ENCODE measurements at regions not wholly inside any gene's neighbourhood (a gene's known extent, or its start where the extent isn't known, plus 50 kb on each side); places are given as distances from the start of the nearest gene placed in this dataset.

DNA sequence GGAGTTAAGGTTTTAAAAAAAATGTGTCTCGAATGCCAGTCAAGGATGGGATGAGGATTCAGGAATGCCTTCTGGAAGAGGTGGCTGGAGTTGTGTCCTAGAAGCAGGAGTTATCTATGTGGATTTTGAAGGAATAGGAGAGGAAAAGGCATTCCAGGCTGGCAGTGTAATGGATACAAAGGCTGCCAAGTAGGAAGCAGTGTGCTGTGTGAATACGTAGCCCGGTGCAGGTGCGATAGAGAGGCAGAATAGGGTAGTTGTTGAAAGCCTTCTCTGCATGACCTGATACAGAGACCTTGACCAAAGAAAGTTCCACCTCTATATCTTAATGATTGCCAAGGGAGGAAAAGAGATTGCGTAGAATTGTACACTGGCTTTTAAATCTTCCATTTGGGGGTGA lies 128.1 kb upstream of the ITGB1 start:
- no peak overlapping the region for H3K27ac ChIP-seq (ENCODE audit: low read length)
- in situ Hi-C loops (cut with HindIII; ENCODE audit: low pct_unique_long_range_greater_than_20kb, low sequenced_read_pairs) (no loop called here), intact Hi-C loops (cut with micrococcal nuclease; ENCODE audit: unreplicated experiment) (no loop called here)
- CTCF ChIA-PET, result no interaction called here
- H3K36me3 ChIP-seq (ENCODE audit: control insufficient read depth, insufficient read depth, low read length), result no peaks in the 10 kb centered on the region
- no peaks in the 10 kb centered on the region for H3K9me3 ChIP-seq (ENCODE audit: control insufficient read depth, insufficient read depth, low read depth, low read length)
- TF ChIP-seq CTCF (IDR thresholded peaks at IDR 0.05), result no peak
- no peaks in the 10 kb centered on the region for H3K27me3 ChIP-seq (ENCODE audit: control insufficient read depth, insufficient read depth, low read length)
- ATAC-seq (no peak), DNase-seq (ENCODE audit: low read depth, low spot score) (no peak)
- no peak overlapping the region for H3K4me3 ChIP-seq (ENCODE audit: low read depth in 2 of 2, low read length in 2 of 2)
- no TSS peak for BruUV-seq (replicated peaks)
- POLR2A ChIA-PET, result no interaction called here
- H3K4me1 ChIP-seq (ENCODE audit: control insufficient read depth, insufficient read depth, low read length), result no peaks in the 10 kb centered on the region

GRCh38 chr10:33085313-33085833 lies 127.3 kb upstream of the ITGB1 start:
- DNase-seq (ENCODE audit: low read depth, low spot score) (no peak), ATAC-seq (no peak)
- TF ChIP-seq TCF7L2 (IDR thresholded peaks at IDR 0.05; ENCODE audit: low read depth, low read length) (no peak), CTCF (IDR thresholded peaks at IDR 0.05) (no peak), SIN3A (IDR thresholded peaks at IDR 0.05; ENCODE audit: borderline replicate concordance, insufficient read depth, low read depth, low read length) (no peak), POLR2AphosphoS5 (IDR thresholded peaks at IDR 0.05; ENCODE audit: low read depth, low read length) (no peak)
- TF ChIP-seq, protein P1, sequence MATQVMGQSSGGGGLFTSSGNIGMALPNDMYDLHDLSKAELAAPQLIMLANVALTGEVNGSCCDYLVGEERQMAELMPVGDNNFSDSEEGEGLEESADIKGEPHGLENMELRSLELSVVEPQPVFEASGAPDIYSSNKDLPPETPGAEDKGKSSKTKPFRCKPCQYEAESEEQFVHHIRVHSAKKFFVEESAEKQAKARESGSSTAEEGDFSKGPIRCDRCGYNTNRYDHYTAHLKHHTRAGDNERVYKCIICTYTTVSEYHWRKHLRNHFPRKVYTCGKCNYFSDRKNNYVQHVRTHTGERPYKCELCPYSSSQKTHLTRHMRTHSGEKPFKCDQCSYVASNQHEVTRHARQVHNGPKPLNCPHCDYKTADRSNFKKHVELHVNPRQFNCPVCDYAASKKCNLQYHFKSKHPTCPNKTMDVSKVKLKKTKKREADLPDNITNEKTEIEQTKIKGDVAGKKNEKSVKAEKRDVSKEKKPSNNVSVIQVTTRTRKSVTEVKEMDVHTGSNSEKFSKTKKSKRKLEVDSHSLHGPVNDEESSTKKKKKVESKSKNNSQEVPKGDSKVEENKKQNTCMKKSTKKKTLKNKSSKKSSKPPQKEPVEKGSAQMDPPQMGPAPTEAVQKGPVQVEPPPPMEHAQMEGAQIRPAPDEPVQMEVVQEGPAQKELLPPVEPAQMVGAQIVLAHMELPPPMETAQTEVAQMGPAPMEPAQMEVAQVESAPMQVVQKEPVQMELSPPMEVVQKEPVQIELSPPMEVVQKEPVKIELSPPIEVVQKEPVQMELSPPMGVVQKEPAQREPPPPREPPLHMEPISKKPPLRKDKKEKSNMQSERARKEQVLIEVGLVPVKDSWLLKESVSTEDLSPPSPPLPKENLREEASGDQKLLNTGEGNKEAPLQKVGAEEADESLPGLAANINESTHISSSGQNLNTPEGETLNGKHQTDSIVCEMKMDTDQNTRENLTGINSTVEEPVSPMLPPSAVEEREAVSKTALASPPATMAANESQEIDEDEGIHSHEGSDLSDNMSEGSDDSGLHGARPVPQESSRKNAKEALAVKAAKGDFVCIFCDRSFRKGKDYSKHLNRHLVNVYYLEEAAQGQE (IDR thresholded peaks at IDR 0.05; ENCODE audit: insufficient read depth in 1 of 2, low read depth in 2 of 2, low read length in 1 of 2), result no peak
- no TSS peak for BruUV-seq (replicated peaks)
- H3K4me3 ChIP-seq (ENCODE audit: low read depth in 2 of 2, low read length in 2 of 2), result no peak overlapping the region
- no peaks in the 10 kb centered on the region for H3K9me3 ChIP-seq (ENCODE audit: control insufficient read depth, insufficient read depth, low read depth, low read length)
- H3K36me3 ChIP-seq (ENCODE audit: control insufficient read depth, insufficient read depth, low read length), result no peaks in the 10 kb centered on the region
- no peaks in the 10 kb centered on the region for H3K4me1 ChIP-seq (ENCODE audit: control insufficient read depth, insufficient read depth, low read length)
- in situ Hi-C loops (cut with HindIII; ENCODE audit: low pct_unique_long_range_greater_than_20kb, low sequenced_read_pairs), result no loop called here
- CTCF ChIA-PET, result no interaction called here
- POLR2A ChIA-PET, result no interaction called here
- H3K27me3 ChIP-seq (ENCODE audit: control insufficient read depth, insufficient read depth, low read length), result no peaks in the 10 kb centered on the region
- intact Hi-C loops (cut with micrococcal nuclease; ENCODE audit: unreplicated experiment), result no loop called here
- no peak overlapping the region for H3K27ac ChIP-seq (ENCODE audit: low read length)

DNA sequence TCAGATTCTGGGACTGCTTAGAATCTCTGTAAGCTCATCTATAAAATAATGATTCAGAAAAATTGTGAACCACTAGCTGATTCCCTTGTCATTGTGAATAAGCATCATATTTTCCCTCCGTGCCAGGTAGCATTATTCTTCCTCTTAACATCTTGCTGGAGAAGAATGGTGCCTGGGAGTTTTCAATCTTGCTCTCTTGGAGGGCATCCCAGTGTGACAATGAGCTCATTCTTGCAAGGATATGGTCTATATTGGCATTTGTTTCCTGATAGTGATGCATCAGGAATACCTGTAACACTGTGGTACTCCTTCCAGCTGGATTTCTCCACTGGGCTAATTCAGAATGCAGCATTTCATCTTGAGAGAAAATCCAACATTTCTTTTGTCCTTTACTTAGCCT lies 126.4 kb upstream of the ITGB1 start:
- intact Hi-C loops (cut with micrococcal nuclease; ENCODE audit: unreplicated experiment) (no loop called here), in situ Hi-C loops (cut with HindIII; ENCODE audit: low pct_unique_long_range_greater_than_20kb, low sequenced_read_pairs) (no loop called here)
- H3K4me3 ChIP-seq (ENCODE audit: low read depth in 2 of 2, low read length in 2 of 2), result no peak overlapping the region
- H3K4me1 ChIP-seq (ENCODE audit: control insufficient read depth, insufficient read depth, low read length), result no peaks in the 10 kb centered on the region
- BruUV-seq (replicated peaks), result no TSS peak
- ChIA-PET POLR2A (interaction anchor here (0.6 kb wide), 1 partner anchor 1029 kb away, joined by 3 read pairs; no protein-coding TSS in a partner anchor), CTCF (no interaction called here)
- no peak for DNase-seq (ENCODE audit: low read depth, low spot score)
- no peaks in the 10 kb centered on the region for H3K27me3 ChIP-seq (ENCODE audit: control insufficient read depth, insufficient read depth, low read length)
- no peaks in the 10 kb centered on the region for H3K9me3 ChIP-seq (ENCODE audit: control insufficient read depth, insufficient read depth, low read depth, low read length)
- TF ChIP-seq, protein P1 (IDR thresholded peaks at IDR 0.05; ENCODE audit: insufficient read depth in 1 of 2, low read depth in 2 of 2, low read length in 1 of 2), result no peak
- TF ChIP-seq TCF7L2 (IDR thresholded peaks at IDR 0.05; ENCODE audit: low read depth, low read length), result no peak
- TF ChIP-seq SIN3A (IDR thresholded peaks at IDR 0.05; ENCODE audit: borderline replicate concordance, insufficient read depth, low read depth, low read length), result no peak
- no peak for TF ChIP-seq CTCF (IDR thresholded peaks at IDR 0.05)
- TF ChIP-seq POLR2AphosphoS5 (IDR thresholded peaks at IDR 0.05; ENCODE audit: low read depth, low read length), result no peak
- no peaks in the 10 kb centered on the region for H3K36me3 ChIP-seq (ENCODE audit: control insufficient read depth, insufficient read depth, low read length)
- ATAC-seq, result no peak
- no peak overlapping the region for H3K27ac ChIP-seq (ENCODE audit: low read length)
